GM18507 (cell line): ENCODE measurements at regions not wholly inside any gene's neighbourhood (a gene's known extent, or its start where the extent isn't known, plus 50 kb on each side); places are given as distances from the start of the nearest gene placed in this dataset.

ENCODE experiments used
- DNase-seq: peaks from one replicate; pipeline ENCODE4 v3.0.0; 2011; ENCODE audit warnings: low read depth; ENCODE audit not compliant: insufficient read length; ENCODE audit errors: extremely low spot score
- FAIRE-seq: peaks from 2 replicates; lab custom pipeline; 2011; peaks lifted over from hg19 to GRCh38; lab: Jason Lieb, UNC

GRCh38 chr15:88403351-88403791 is 63.8 kb downstream of the MRPL46 start:
- FAIRE-seq (no peak), DNase-seq (no peak)

- DNase-seq, result no peak
- no peak for FAIRE-seq
These were observed 65.1 kb downstream of the MRPL46 start for GRCh38 chr15:88401996-88402656.

DNA sequence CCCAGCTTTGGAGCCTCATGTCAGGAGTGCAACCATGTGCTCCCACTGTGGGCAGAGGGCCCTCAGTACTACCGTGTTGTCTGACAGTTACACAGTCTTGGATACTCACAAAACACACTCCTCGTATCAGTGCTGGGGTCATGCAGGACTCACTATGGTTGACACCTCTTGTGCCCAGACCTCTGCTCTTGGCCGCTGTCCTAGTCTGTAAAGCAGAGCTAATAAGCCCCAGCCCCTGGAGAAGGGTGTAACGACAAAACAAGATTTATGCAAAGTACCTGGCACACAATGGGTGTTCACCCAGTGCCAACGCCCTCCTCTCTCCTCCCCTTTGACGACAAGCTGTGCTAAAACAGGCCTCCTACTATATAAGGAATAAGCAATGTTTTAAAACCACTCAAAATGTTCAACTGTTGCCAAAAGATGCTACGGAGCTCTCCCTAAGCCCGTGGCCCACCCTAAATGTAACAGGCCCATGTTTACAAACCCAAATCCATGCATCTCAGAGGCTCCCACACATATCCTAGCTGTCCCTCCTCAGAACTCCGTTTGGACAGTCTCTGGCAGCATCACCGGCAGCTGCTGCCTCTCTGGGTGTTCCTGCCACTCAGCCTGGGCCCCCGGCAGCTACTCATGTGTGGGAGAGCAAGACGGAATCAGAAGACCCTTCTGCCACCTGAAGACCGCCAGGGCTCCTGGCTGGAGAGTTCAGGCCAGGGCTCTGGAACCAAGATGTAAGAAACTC is 65.8 kb downstream of the MRPL46 start:
- DNase-seq, result no peak
- no peak for FAIRE-seq

- FAIRE-seq, result no peak
- no peak for DNase-seq
These were observed 66.5 kb downstream of the MRPL46 start for GRCh38 chr15:88400591-88401250.

DNA sequence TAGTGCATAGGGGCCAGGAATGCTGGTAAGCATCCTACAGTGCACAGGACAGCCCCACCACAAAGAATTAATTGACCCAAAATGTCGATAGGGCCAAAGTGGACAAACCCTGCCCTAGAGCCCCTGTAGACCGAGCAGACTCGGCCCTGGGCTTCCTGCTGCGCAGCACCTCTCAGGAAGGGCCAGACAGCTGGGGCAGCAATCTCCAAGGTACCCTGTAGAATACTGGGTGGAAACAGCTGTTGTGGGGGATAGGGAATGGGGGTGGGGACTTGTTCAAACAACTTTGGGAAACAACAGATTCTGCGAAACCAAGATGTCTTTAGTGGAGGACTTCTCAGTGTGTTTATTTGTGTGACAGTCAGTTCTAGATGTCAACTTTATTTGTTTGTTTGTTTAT is 67.1 kb downstream of the MRPL46 start:
- DNase-seq (no peak), FAIRE-seq (no peak)

DNA sequence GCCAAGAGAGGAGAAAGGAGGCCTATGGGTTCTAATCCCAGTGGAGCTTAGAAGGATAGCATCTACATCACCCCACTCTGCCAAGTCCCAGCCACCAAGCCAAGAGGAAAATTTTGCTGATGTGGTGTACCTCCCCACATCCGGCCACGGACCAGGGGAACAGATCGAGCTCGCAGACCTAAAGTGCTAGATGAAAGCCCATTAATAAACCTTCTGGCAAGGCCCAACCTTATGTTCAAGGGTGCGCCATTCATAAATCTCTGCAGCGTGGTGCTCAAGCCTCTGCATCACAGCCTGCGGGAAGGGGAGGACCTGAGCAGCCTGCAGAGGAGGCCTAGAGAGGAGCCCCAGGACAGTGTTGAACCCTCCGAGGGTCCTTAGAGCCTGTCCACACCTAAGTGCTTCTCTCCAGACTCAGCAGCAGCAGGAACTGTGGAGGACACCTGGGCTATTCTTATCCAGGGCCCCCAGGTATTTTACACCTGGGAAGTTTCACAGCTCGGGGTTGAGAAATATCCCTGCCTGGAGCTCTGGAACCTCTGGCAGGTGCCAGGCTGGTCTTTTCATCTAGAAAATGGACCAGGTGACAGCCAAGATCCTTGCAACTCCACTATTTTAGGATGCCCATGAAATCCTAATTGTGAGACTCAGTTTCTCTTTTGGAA is 68.0 kb downstream of the MRPL46 start:
- DNase-seq, result no peak
- no peak for FAIRE-seq

DNA sequence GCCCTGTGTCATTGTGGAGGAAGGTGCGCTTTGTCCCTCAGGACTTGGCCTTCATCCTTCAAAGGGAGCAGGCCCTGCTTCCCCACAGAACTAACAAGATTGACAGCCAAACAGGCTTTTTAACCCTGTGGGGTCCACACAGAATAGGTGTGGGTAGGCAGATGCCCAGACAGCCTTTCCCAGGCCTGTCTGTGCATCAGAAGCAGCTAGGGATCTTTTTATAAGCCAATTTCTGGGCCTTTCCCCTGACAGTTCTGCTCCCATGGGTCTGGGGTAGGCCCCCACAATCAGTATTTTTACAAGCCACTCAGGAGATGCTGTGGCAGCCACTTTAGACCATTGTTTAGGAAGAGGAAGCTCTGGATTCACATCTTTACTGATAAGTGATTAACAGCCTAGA is 69.2 kb downstream of the MRPL46 start:
- no peak for FAIRE-seq

GRCh38 chr15:88397506-88397905 is 69.7 kb downstream of the MRPL46 start:
- FAIRE-seq (no peak), DNase-seq (no peak)

More for the DNA sequence above, 69.2 kb downstream of the MRPL46 start:
- no peak for DNase-seq

DNA sequence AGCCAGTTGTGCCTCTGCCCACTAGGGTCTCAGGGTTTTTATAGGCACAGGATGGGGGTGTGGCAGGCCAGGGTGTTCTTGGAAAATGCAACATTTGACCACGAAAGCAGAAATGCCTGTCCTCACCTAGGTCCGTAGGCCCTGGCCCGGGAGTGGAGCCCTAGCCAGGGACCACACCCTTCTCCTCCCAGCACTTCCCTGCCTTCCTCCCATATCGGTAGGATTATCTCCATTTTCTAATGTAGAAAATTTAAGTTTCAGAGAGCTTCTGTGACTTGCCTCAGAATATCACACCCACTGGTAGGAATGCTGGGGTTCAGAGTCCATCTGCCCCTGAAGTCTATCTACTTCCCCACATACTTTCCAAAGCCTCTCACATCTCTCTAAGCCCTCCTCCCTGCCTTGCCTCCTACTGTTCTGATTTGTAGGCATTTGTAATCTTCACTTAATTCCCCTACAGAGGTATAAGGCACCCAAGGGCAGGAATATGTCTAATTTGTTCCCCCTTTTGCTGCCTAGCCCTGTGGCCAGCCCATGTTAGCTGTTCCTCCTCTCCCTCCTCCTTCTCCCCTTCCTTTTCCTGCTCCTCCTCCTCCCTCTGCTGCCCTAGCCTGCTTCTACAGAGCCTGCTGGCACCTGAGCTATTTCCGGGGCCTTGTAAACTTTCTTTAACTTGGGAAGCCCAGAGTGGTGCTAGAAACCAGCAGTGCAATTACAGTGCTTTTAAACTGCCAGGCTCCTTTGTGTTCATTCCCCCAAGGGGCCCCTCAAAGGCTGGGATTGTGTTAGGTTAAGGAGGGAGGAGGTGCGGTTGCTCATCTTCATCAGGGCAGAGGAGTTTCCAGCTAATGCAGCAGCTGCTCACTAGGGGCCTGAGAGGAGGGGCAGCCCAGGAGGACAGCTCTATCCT is 71.1 kb downstream of the MRPL46 start:
- no peak for DNase-seq
- FAIRE-seq, result no peak

GRCh38 chr15:88395241-88395640 is 71.9 kb downstream of the MRPL46 start:
- FAIRE-seq (no peak), DNase-seq (no peak)

GRCh38 chr15:88394553-88395145 is 72.5 kb downstream of the MRPL46 start:
- FAIRE-seq (no peak), DNase-seq (no peak)

GRCh38 chr15:88393719-88394519 is 73.3 kb downstream of the MRPL46 start:
- no peak for DNase-seq
- no peak for FAIRE-seq

DNA sequence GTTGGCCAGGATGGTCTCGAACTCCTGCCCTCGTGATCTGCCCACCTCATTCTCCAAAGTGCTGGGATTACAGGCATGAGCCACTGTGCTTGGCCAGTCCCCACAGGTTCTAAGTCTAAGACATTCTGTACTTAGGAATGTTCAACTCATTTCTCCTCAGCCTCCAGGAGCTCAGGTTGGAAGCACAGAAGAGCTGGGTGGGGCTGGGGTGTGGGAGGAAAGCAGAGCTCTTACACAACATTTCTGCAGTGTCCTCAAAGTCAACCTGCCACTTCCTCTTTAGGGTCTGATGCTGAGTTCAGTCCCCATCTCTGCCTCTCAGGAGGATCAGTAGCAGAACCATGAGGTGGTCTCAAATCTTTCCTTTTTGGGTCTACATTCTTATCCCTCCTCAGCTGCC is 75.5 kb downstream of the MRPL46 start:
- DNase-seq (no peak), FAIRE-seq (no peak)

DNA sequence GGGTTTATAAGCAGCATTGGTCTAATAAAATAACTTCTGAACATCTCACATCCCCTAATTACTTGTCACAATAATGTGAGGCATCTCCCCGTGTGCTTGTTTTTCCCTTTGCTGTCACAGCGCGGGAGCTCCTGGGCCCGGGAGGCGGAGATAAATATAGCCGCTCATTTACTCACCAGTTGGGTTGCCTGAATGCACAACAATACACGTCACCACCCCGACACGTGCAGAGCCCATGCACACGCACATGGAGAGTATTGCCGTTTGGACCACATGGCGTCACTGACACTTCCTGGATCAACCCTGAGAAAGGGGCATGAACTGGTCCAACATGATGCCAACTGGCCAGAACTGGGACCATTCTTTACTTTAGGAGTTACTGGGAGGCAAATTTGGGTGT is 76.2 kb downstream of the MRPL46 start:
- FAIRE-seq (no peak), DNase-seq (no peak)

- FAIRE-seq (no peak), DNase-seq (no peak)
These were observed 76.9 kb downstream of the MRPL46 start for GRCh38 chr15:88390164-88390901.

GRCh38 chr15:88389120-88389519 is 78.1 kb downstream of the MRPL46 start:
- DNase-seq, result no peak
- no peak for FAIRE-seq

GRCh38 chr15:88388686-88389085 is 78.5 kb downstream of the MRPL46 start:
- DNase-seq (no peak), FAIRE-seq (no peak)
